ENCODE measurements at regions not wholly inside any gene's neighbourhood (a gene's known extent, or its start where the extent isn't known, plus 50 kb on each side); places are given as distances from the start of the nearest gene placed in this dataset.

- no peaks in the 10 kb centered on the region for H3K4me1 ChIP-seq (ENCODE audit: control insufficient read depth, insufficient read depth, low read depth, low read length)
- no peak overlapping the region for H2AK5ac ChIP-seq (ENCODE audit: low read length, severe bottlenecking)
- H4K91ac ChIP-seq (ENCODE audit: low read length): no peak overlapping the region
- peaks cover 0 to 8% of the 10 kb centered on the region in 2 experiments for H3K27me3 ChIP-seq (ENCODE audit: control insufficient read depth in 1 of 2, insufficient read depth in 1 of 2, low read length in 2 of 2)
- H2BK15ac ChIP-seq (ENCODE audit: low read depth, poor library complexity, severe bottlenecking): no peak overlapping the region
- no peaks in the 10 kb centered on the region for H3K36me3 ChIP-seq (ENCODE audit: control insufficient read depth in 1 of 2, insufficient read depth in 2 of 2, low read depth in 1 of 2, low read length in 2 of 2)
- no peak overlapping the region for H4K8ac ChIP-seq (ENCODE audit: low read length)
- H3K23ac ChIP-seq (ENCODE audit: low read length in 2 of 2): no peak overlapping the region
- H3K27ac ChIP-seq (ENCODE audit: low read length, poor library complexity, severe bottlenecking): no peak overlapping the region
- H3K9me3 ChIP-seq (ENCODE audit: control insufficient read depth, low read length): no peaks in the 10 kb centered on the region
- H3K9ac ChIP-seq (ENCODE audit: low read length): peak overlapping the region; percentile 2
- no peak overlapping the region for H2BK5ac ChIP-seq (ENCODE audit: low read depth, low read length, poor library complexity, severe bottlenecking)
- H3K14ac ChIP-seq (ENCODE audit: low read length in 2 of 2): no peak overlapping the region
- H3K79me1 ChIP-seq (replicated peaks; ENCODE audit: low read length, poor library complexity, severe bottlenecking): no peaks in the 10 kb centered on the region
- no peak overlapping the region for H3K4ac ChIP-seq (ENCODE audit: low read depth in 1 of 2, low read length in 2 of 2)
- peak; percentile 47 for DNase-seq
- WGBS: no CpG with 5 or more reads among the region's 1 CpG
- no peak overlapping the region for H2AFZ ChIP-seq (ENCODE audit: low read depth, low read length)
- H2BK120ac ChIP-seq (ENCODE audit: low read depth, low read length): no peak overlapping the region
- no peak overlapping the region for H3K18ac ChIP-seq (ENCODE audit: low read depth in 1 of 2, low read length in 2 of 2)
- H3K4me2 ChIP-seq (ENCODE audit: low read length, poor library complexity, severe bottlenecking): no peak overlapping the region
- no peak overlapping the region for H3K4me3 ChIP-seq (ENCODE audit: insufficient read depth in 1 of 2, low read depth in 1 of 2, low read length in 2 of 2)
- no peak overlapping the region for H2BK12ac ChIP-seq (ENCODE audit: low read length in 2 of 2)
Measured at GRCh38 chr6:137272403-137272802, 53.2 kb upstream of the IFNGR1 start.

DNA sequence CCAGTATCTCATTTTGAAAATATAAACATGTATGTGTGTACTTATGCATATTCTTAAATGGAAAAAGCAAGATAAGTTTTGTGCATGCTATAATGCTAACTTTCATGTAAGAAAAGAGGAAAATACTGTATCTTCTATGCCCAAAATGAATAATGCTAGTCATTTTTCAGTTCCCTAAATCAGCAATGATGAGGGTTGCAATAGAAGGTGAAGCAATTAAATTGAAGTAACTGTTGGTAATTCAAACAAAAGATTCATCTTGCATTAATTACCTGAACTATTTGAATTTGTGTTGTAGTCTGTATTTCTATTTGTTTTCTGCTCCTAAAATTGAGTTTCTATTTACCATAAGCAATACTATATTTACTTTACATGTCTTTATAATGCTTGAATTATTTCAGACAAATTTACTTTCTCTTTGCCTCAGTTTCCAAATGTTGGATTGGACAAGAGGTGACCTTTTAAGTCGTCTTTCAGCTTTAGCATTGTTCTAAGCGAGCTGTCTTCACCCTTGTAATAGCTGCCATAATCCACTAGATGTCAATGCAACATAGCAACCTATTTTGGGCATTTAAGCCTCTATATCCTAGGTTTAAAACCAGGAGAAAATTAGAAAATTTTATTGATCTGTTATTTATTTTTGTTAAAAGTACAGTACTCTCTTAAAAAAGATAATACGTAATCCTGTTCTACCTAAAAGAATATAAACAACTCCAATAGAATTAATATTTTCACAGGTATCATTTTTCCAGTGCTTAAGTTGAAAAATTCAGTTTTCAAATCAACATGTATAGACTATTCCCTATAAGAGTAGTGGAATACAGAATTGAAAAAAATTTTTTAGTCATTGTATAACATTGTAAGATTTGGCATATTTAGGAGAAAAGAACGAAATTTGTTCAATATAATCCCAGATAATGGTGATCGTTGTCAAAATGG is 52.3 kb upstream of the IFNGR1 start:
- Histone ChIP-seq H3K23ac (ENCODE audit: low read length in 2 of 2) (no peak overlapping the region), H3K36me3 (ENCODE audit: control insufficient read depth in 1 of 2, insufficient read depth in 2 of 2, low read depth in 1 of 2, low read length in 2 of 2) (no peaks in the 10 kb centered on the region), H3K79me1 (replicated peaks; ENCODE audit: low read length, poor library complexity, severe bottlenecking) (no peaks in the 10 kb centered on the region), H2BK12ac (ENCODE audit: low read length in 2 of 2) (no peak overlapping the region), H3K4me3 (ENCODE audit: insufficient read depth in 1 of 2, low read depth in 1 of 2, low read length in 2 of 2) (no peak overlapping the region), H2AK5ac (ENCODE audit: low read length, severe bottlenecking) (no peak overlapping the region), H3K4ac (ENCODE audit: low read depth in 1 of 2, low read length in 2 of 2) (no peak overlapping the region), H3K4me2 (ENCODE audit: low read length, poor library complexity, severe bottlenecking) (no peak overlapping the region), H2BK5ac (ENCODE audit: low read depth, low read length, poor library complexity, severe bottlenecking) (no peak overlapping the region), H4K91ac (ENCODE audit: low read length) (no peak overlapping the region), H3K9ac (ENCODE audit: low read length) (no peak overlapping the region), H4K8ac (ENCODE audit: low read length) (no peak overlapping the region), H2BK120ac (ENCODE audit: low read depth, low read length) (no peak overlapping the region), H3K27me3 (ENCODE audit: control insufficient read depth in 1 of 2, insufficient read depth in 1 of 2, low read length in 2 of 2) (peaks cover 0 to 8% of the 10 kb centered on the region in 2 experiments), H3K14ac (ENCODE audit: low read length in 2 of 2) (no peak overlapping the region), H3K9me3 (ENCODE audit: control insufficient read depth, low read length) (no peaks in the 10 kb centered on the region), H2BK15ac (ENCODE audit: low read depth, poor library complexity, severe bottlenecking) (no peak overlapping the region), H2AFZ (ENCODE audit: low read depth, low read length) (no peak overlapping the region), H3K27ac (ENCODE audit: low read length, poor library complexity, severe bottlenecking) (no peak overlapping the region), H3K4me1 (ENCODE audit: control insufficient read depth, insufficient read depth, low read depth, low read length) (peaks cover 1% of the 10 kb centered on the region), H3K18ac (ENCODE audit: low read depth in 1 of 2, low read length in 2 of 2) (no peak overlapping the region)
- DNase-seq: peak; percentile 65
- WGBS: 31% methylated on average over 2 of the region's 5 CpGs

GRCh38 chr6:137269803-137270202 is 50.6 kb upstream of the IFNGR1 start:
- H3K9me3 ChIP-seq (ENCODE audit: control insufficient read depth, low read length): no peaks in the 10 kb centered on the region
- H3K4me2 ChIP-seq (ENCODE audit: low read length, poor library complexity, severe bottlenecking): no peak overlapping the region
- H2BK12ac ChIP-seq (ENCODE audit: low read length in 2 of 2): no peak overlapping the region
- H3K14ac ChIP-seq (ENCODE audit: low read length in 2 of 2): no peak overlapping the region
- no peak for DNase-seq
- no peak overlapping the region for H4K91ac ChIP-seq (ENCODE audit: low read length)
- no peak overlapping the region for H3K18ac ChIP-seq (ENCODE audit: low read depth in 1 of 2, low read length in 2 of 2)
- H3K23ac ChIP-seq (ENCODE audit: low read length in 2 of 2): no peak overlapping the region
- H2AFZ ChIP-seq (ENCODE audit: low read depth, low read length): no peak overlapping the region
- H3K27me3 ChIP-seq (ENCODE audit: control insufficient read depth in 1 of 2, insufficient read depth in 1 of 2, low read length in 2 of 2): peaks cover 0 to 13% of the 10 kb centered on the region in 2 experiments
- no peaks in the 10 kb centered on the region for H3K79me1 ChIP-seq (replicated peaks; ENCODE audit: low read length, poor library complexity, severe bottlenecking)
- 82% methylated on average over 2 of the region's 3 CpGs for WGBS
- H3K36me3 ChIP-seq (ENCODE audit: control insufficient read depth in 1 of 2, insufficient read depth in 2 of 2, low read depth in 1 of 2, low read length in 2 of 2): no peaks in the 10 kb centered on the region
- no peak overlapping the region for H2BK15ac ChIP-seq (ENCODE audit: low read depth, poor library complexity, severe bottlenecking)
- no peak overlapping the region for H2BK120ac ChIP-seq (ENCODE audit: low read depth, low read length)
- no peak overlapping the region for H3K4me3 ChIP-seq (ENCODE audit: insufficient read depth in 1 of 2, low read depth in 1 of 2, low read length in 2 of 2)
- H3K9ac ChIP-seq (ENCODE audit: low read length): no peak overlapping the region
- H3K4me1 ChIP-seq (ENCODE audit: control insufficient read depth, insufficient read depth, low read depth, low read length): peaks cover 1% of the 10 kb centered on the region
- H2BK5ac ChIP-seq (ENCODE audit: low read depth, low read length, poor library complexity, severe bottlenecking): no peak overlapping the region
- H3K27ac ChIP-seq (ENCODE audit: low read length, poor library complexity, severe bottlenecking): no peak overlapping the region
- H4K8ac ChIP-seq (ENCODE audit: low read length): no peak overlapping the region
- H2AK5ac ChIP-seq (ENCODE audit: low read length, severe bottlenecking): no peak overlapping the region
- H3K4ac ChIP-seq (ENCODE audit: low read depth in 1 of 2, low read length in 2 of 2): no peak overlapping the region

DNA sequence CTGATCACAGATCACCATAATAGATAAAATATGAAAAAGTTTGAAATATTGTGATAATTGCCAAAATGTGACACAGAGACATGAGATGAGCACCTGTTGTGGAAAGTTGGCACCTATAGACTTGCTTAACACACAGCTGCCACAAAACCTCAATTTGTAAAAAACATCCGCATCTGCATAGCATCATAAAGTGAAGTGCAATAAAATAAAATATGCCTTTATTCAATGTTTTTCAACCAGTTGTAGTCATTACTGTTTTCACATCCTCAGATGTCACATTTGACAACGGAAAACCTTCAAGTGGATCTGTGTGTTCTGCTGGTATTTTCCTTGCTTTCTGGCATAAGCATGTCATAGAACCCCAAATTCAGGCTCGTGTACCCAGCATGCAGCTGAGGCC is 50.2 kb upstream of the IFNGR1 start:
- no peak overlapping the region for H2BK120ac ChIP-seq (ENCODE audit: low read depth, low read length)

More for the DNA sequence above, 50.2 kb upstream of the IFNGR1 start:
- peaks cover 1% of the 10 kb centered on the region for H3K4me1 ChIP-seq (ENCODE audit: control insufficient read depth, insufficient read depth, low read depth, low read length)
- no peaks in the 10 kb centered on the region for H3K36me3 ChIP-seq (ENCODE audit: control insufficient read depth in 1 of 2, insufficient read depth in 2 of 2, low read depth in 1 of 2, low read length in 2 of 2)
- no peak overlapping the region for H3K4ac ChIP-seq (ENCODE audit: low read depth in 1 of 2, low read length in 2 of 2)
- H3K4me2 ChIP-seq (ENCODE audit: low read length, poor library complexity, severe bottlenecking): no peak overlapping the region
- H2BK12ac ChIP-seq (ENCODE audit: low read length in 2 of 2): no peak overlapping the region
- H3K79me1 ChIP-seq (replicated peaks; ENCODE audit: low read length, poor library complexity, severe bottlenecking): no peaks in the 10 kb centered on the region
- WGBS: 81% methylated on average over 2 of the region's 3 CpGs
- no peak overlapping the region for H4K91ac ChIP-seq (ENCODE audit: low read length)
- DNase-seq: no peak
- no peak overlapping the region for H3K23ac ChIP-seq (ENCODE audit: low read length in 2 of 2)
- no peak overlapping the region for H2BK15ac ChIP-seq (ENCODE audit: low read depth, poor library complexity, severe bottlenecking)
- H3K9me3 ChIP-seq (ENCODE audit: control insufficient read depth, low read length): no peaks in the 10 kb centered on the region
- H3K4me3 ChIP-seq (ENCODE audit: insufficient read depth in 1 of 2, low read depth in 1 of 2, low read length in 2 of 2): no peak overlapping the region
- no peak overlapping the region for H2AK5ac ChIP-seq (ENCODE audit: low read length, severe bottlenecking)
- no peak overlapping the region for H3K9ac ChIP-seq (ENCODE audit: low read length)
- no peak overlapping the region for H3K27ac ChIP-seq (ENCODE audit: low read length, poor library complexity, severe bottlenecking)
- no peak overlapping the region for H4K8ac ChIP-seq (ENCODE audit: low read length)
- H3K27me3 ChIP-seq (ENCODE audit: control insufficient read depth in 1 of 2, insufficient read depth in 1 of 2, low read length in 2 of 2): peaks cover 0 to 13% of the 10 kb centered on the region in 2 experiments
- H3K18ac ChIP-seq (ENCODE audit: low read depth in 1 of 2, low read length in 2 of 2): no peak overlapping the region
- H3K14ac ChIP-seq (ENCODE audit: low read length in 2 of 2): no peak overlapping the region
- no peak overlapping the region for H2AFZ ChIP-seq (ENCODE audit: low read depth, low read length)
- no peak overlapping the region for H2BK5ac ChIP-seq (ENCODE audit: low read depth, low read length, poor library complexity, severe bottlenecking)
